ENCODE measurements at regions not wholly inside any gene's neighbourhood (a gene's known extent, or its start where the extent isn't known, plus 50 kb on each side); places are given as distances from the start of the nearest gene placed in this dataset.

- H3K4me3 ChIP-seq = no peak overlapping the region
- H3K27me3 ChIP-seq = peaks cover 0 to 25% (median 3%) of the 10 kb centered on the region in 9 donors
- H3K9me3 ChIP-seq = peaks cover 0 to 13% (median 0%) of the 10 kb centered on the region in 12 donors
- H3K27ac ChIP-seq = no peak overlapping the region
- DNase-seq = no peak
- no peak for ATAC-seq
- 3 to 7% (median 5%) methylated on average over 4 of the region's 4 CpGs for WGBS, 4 donors
- no peaks in the 10 kb centered on the region for H3K36me3 ChIP-seq
- intact Hi-C loops (cut with DNase I) = loop anchor here (1.0 to 10.0 kb wide), 13 partner anchors 551 to 1271 kb away; partner anchors contain the start of gene PAPPA (in 5 of the 10)
- TF ChIP-seq POLR2A (IDR thresholded peaks at IDR 0.05) (no peak), CTCF (IDR thresholded peaks at IDR 0.05) (peak; percentile 50 to 81 (median 68))
- H3K4me1 ChIP-seq = peaks cover 0 to 6% (median 0%) of the 10 kb centered on the region in 12 donors
Observed at GRCh38 chr9:115593587-115594091, 475.7 kb upstream of the TNC start.

- Histone ChIP-seq H3K9me3 (peaks cover 0 to 6% (median 0%) of the 10 kb centered on the region in 12 donors), H3K27ac (no peak overlapping the region), H3K27me3 (peaks cover 0 to 31% (median 3%) of the 10 kb centered on the region in 9 donors), H3K4me1 (peaks cover 0 to 6% (median 0%) of the 10 kb centered on the region in 12 donors), H3K4me3 (no peak overlapping the region), H3K36me3 (no peaks in the 10 kb centered on the region)
- TF ChIP-seq POLR2A (IDR thresholded peaks at IDR 0.05) = no peak
- TF ChIP-seq CTCF (IDR thresholded peaks at IDR 0.05) = no peak
- WGBS, 4 donors = 24 to 79% (median 60%) methylated on average over 1 of the region's 1 CpG
- intact Hi-C loops (cut with DNase I) = loop anchor here (5.0 to 10.0 kb wide), 9 partner anchors 550 to 1270 kb away; partner anchors contain the start of gene PAPPA (in 5 of the 10)
- ATAC-seq (no peak), DNase-seq (no peak)
Observed at GRCh38 chr9:115594557-115594956, 476.6 kb upstream of the TNC start.

- WGBS, 4 donors = 34 to 42% (median 39%) methylated on average over 10 of the region's 10 CpGs
- H3K36me3 ChIP-seq = no peaks in the 10 kb centered on the region
- TF ChIP-seq POLR2A (IDR thresholded peaks at IDR 0.05) = no peak
- ATAC-seq = no peak
- intact Hi-C loops (cut with DNase I) = loop anchor here in 6 of 10 donors (5.0 to 10.0 kb wide), 6 partner anchors 549 to 1269 kb away; partner anchors contain the start of gene PAPPA (in 2 of the 6)
- no peak overlapping the region for H3K4me3 ChIP-seq
- H3K9me3 ChIP-seq = no peaks in the 10 kb centered on the region
- DNase-seq = no peak
- H3K27me3 ChIP-seq = peaks cover 0 to 31% (median 3%) of the 10 kb centered on the region in 9 donors
- H3K4me1 ChIP-seq = peaks cover 0 to 6% (median 0%) of the 10 kb centered on the region in 12 donors
- H3K27ac ChIP-seq = peak overlapping the region in 1 of 12 donors; percentile 17
Observed at GRCh38 chr9:115596021-115596745, 478.2 kb upstream of the TNC start.

GRCh38 chr9:115596746-115597080 is 478.8 kb upstream of the TNC start:
- WGBS, 4 donors = 34 to 50% (median 39%) methylated on average over 4 of the region's 4 CpGs
- DNase-seq (no peak), ATAC-seq (no peak)
- Histone ChIP-seq H3K9me3 (no peaks in the 10 kb centered on the region), H3K36me3 (no peaks in the 10 kb centered on the region), H3K4me3 (no peak overlapping the region), H3K27me3 (peaks cover 0 to 31% (median 3%) of the 10 kb centered on the region in 9 donors), H3K4me1 (peaks cover 0 to 5% (median 0%) of the 10 kb centered on the region in 12 donors), H3K27ac (peak overlapping the region in 1 of 12 donors; percentile 17)
- intact Hi-C loops (cut with DNase I) = loop anchor here in 6 of 10 donors (5.0 to 10.0 kb wide), 6 partner anchors 548 to 1268 kb away; partner anchors contain the start of gene PAPPA (in 2 of the 6)
- no peak for TF ChIP-seq POLR2A (IDR thresholded peaks at IDR 0.05)
- no peak for TF ChIP-seq CTCF (IDR thresholded peaks at IDR 0.05)
